A673 (cell line): ENCODE measurements at regions not wholly inside any gene's neighbourhood (a gene's known extent, or its start where the extent isn't known, plus 50 kb on each side); places are given as distances from the start of the nearest gene placed in this dataset.

Experiments used
- BruUV-seq: library from RNA; stranded (reverse); fragments of 400-500 nt; replicated peaks from 2 replicates; lab custom pipeline; 2021; lab: Mats Ljungman, UMichigan
- CTCF ChIA-PET: fragments of 300-600 bp; sonication (Branson Sonifier 250); formaldehyde crosslinking; loops from one replicate; lab custom pipeline; 2022; ENCODE audit warnings: antibody characterized with exemption; lab: Charles Lee
- POLR2A ChIA-PET: fragments of 300-600 bp; sonication (Branson Sonifier 250); formaldehyde crosslinking; loops from one replicate; lab custom pipeline; 2022; ENCODE audit warnings: antibody characterized with exemption; ENCODE audit not compliant: low non-redundant PET; lab: Charles Lee
- DNase-seq: peaks from one replicate; pipeline ENCODE4 v3.0.0-alpha.2; 2015; ENCODE audit warnings: low spot score
- H3K27ac ChIP-seq: fragments of 200-600 bp; sonication (generic); 2 replicates; pipeline ENCODE4 v1.5.1; 2016; ENCODE audit warnings: mixed run types, low read depth, mild to moderate bottlenecking, mixed read lengths, antibody characterized with exemption, low read length; ENCODE audit not compliant: poor library complexity, severe bottlenecking
- H3K27me3 ChIP-seq: fragments of 200-600 bp; sonication (generic); replicated peaks from 2 replicates; pipeline ENCODE4 v1.6.1; 2017; ENCODE audit warnings: mixed run types, low read depth, mild to moderate bottlenecking, mixed read lengths, antibody characterized with exemption, low read length; ENCODE audit not compliant: insufficient read depth, poor library complexity
- H3K36me3 ChIP-seq: fragments of 200-600 bp; sonication (generic); 2 replicates; pipeline ENCODE4 v1.6.1; 2016; ENCODE audit warnings: mixed run types, mild to moderate bottlenecking, mixed read lengths, antibody characterized with exemption, low read length; ENCODE audit not compliant: insufficient read depth, poor library complexity, severe bottlenecking
- H3K4me1 ChIP-seq: fragments of 200-600 bp; sonication (generic); 2 replicates; pipeline ENCODE4 v1.6.1; 2017; ENCODE audit warnings: mixed run types, mild to moderate bottlenecking, mixed read lengths, antibody characterized with exemption, low read length; ENCODE audit not compliant: insufficient read depth, poor library complexity, severe bottlenecking
- H3K4me3 ChIP-seq: fragments of 200-600 bp; sonication (generic); 2 replicates; pipeline ENCODE4 v1.5.1; 2016; ENCODE audit warnings: low read depth, mixed run types, mild to moderate bottlenecking, mixed read lengths, low read length; ENCODE audit not compliant: poor library complexity, severe bottlenecking
- H3K9me3 ChIP-seq: fragments of 200-600 bp; sonication (generic); 2 replicates; pipeline ENCODE4 v1.6.1; 2016; ENCODE audit warnings: mixed run types, low read depth, mild to moderate bottlenecking, mixed read lengths, antibody characterized with exemption, low read length; ENCODE audit not compliant: poor library complexity, severe bottlenecking
- EZH2 ChIP-seq: fragments of 200-600 bp; sonication (generic); IDR thresholded peaks from 2 replicates; pipeline ENCODE4 v1.6.1; 2017; ENCODE audit warnings: borderline replicate concordance, low read depth, mild to moderate bottlenecking, mixed read lengths, antibody characterized with exemption, low read length; ENCODE audit not compliant: poor library complexity, severe bottlenecking
- intact Hi-C: fragments of 100-400 bp; cut with micrococcal nuclease; formaldehyde crosslinking; loops from one replicate; pipeline ENCODE4 v1.10.0; 2022; ENCODE audit not compliant: unreplicated experiment
- TF ChIP-seq, protein P1 (sequence below): fragments of 300-800, 200-600 bp; sonication (generic); conservative IDR thresholded peaks from 2 replicates; pipeline ENCODE4 v1.5.1; 2017; ENCODE audit warnings: low read depth, mild to moderate bottlenecking, antibody characterized with exemption, low read length, moderate library complexity, mixed read lengths

DNA sequence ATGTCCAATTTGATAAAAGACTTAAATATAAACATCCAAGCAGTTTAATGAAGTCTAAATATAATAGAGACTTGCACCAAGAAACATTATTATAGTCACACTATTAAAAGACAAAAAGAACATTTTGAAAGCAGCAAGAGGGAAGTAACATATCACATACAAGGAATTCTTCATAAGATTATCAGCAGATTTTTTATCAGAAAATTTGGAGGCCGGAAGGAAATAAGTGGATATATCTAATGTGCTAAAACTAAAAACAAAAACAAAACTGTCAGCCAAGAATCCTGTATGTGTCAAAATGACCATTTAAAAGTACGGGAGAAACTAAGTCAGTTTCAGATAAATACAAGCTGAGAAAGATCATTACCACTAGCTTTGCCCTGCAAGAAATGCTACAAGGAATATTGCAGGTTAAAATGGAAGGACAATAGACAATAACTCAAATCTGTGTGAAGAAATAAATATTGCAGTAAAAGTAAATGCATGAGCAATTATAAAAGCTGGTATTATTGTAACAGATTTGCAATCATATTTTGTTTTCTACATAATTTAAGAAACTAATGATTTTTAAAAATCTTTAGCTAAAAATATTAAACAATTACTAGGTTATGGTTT lies 1665.9 kb upstream of the PCDH20 start:
- ChIA-PET CTCF (no interaction called here), POLR2A (no interaction called here)
- no peak overlapping the region for H3K27ac ChIP-seq
- H3K36me3 ChIP-seq = no peaks in the 10 kb centered on the region
- no peaks in the 10 kb centered on the region for H3K4me1 ChIP-seq
- no peaks in the 10 kb centered on the region for H3K27me3 ChIP-seq
- H3K9me3 ChIP-seq = peaks cover 11% of the 10 kb centered on the region
- no TSS peak for BruUV-seq
- no peak overlapping the region for H3K4me3 ChIP-seq
- TF ChIP-seq, protein P1, sequence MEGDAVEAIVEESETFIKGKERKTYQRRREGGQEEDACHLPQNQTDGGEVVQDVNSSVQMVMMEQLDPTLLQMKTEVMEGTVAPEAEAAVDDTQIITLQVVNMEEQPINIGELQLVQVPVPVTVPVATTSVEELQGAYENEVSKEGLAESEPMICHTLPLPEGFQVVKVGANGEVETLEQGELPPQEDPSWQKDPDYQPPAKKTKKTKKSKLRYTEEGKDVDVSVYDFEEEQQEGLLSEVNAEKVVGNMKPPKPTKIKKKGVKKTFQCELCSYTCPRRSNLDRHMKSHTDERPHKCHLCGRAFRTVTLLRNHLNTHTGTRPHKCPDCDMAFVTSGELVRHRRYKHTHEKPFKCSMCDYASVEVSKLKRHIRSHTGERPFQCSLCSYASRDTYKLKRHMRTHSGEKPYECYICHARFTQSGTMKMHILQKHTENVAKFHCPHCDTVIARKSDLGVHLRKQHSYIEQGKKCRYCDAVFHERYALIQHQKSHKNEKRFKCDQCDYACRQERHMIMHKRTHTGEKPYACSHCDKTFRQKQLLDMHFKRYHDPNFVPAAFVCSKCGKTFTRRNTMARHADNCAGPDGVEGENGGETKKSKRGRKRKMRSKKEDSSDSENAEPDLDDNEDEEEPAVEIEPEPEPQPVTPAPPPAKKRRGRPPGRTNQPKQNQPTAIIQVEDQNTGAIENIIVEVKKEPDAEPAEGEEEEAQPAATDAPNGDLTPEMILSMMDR = no peak
- intact Hi-C loops = no loop called here
- DNase-seq = no peak

- Histone ChIP-seq H3K27ac (no peak overlapping the region), H3K9me3 (no peaks in the 10 kb centered on the region), H3K27me3 (no peaks in the 10 kb centered on the region), H3K36me3 (no peaks in the 10 kb centered on the region), H3K4me1 (no peaks in the 10 kb centered on the region), H3K4me3 (no peak overlapping the region)
- no peak for TF ChIP-seq EZH2
- TF ChIP-seq, protein P1 = no peak
- no TSS peak for BruUV-seq
- CTCF ChIA-PET = no interaction called here
- POLR2A ChIA-PET = no interaction called here
- intact Hi-C loops = no loop called here
- no peak for DNase-seq
Observed at GRCh38 chr13:63075126-63075525, 1659.5 kb upstream of the PCDH20 start.

- ChIA-PET POLR2A (no interaction called here), CTCF (no interaction called here)
- no peak overlapping the region for H3K27ac ChIP-seq
- H3K4me1 ChIP-seq = no peaks in the 10 kb centered on the region
- DNase-seq = no peak
- H3K4me3 ChIP-seq = no peak overlapping the region
- H3K9me3 ChIP-seq = peaks cover 4% of the 10 kb centered on the region
- TF ChIP-seq EZH2 = no peak
- H3K27me3 ChIP-seq = no peaks in the 10 kb centered on the region
- intact Hi-C loops = no loop called here
- no TSS peak for BruUV-seq
- no peaks in the 10 kb centered on the region for H3K36me3 ChIP-seq
Observed at GRCh38 chr13:63050287-63050686, 1634.6 kb upstream of the PCDH20 start.

- Histone ChIP-seq H3K36me3 (no peaks in the 10 kb centered on the region), H3K27me3 (no peaks in the 10 kb centered on the region), H3K9me3 (peaks cover 3% of the 10 kb centered on the region), H3K4me3 (no peak overlapping the region), H3K4me1 (no peaks in the 10 kb centered on the region), H3K27ac (no peak overlapping the region)
- peak; percentile 28 for DNase-seq
- BruUV-seq = no TSS peak
- ChIA-PET CTCF (no interaction called here), POLR2A (no interaction called here)
- TF ChIP-seq, protein P1 = peak; percentile 50
- no peak for TF ChIP-seq EZH2
- intact Hi-C loops = no loop called here
Observed at GRCh38 chr13:63048653-63049052, 1633.0 kb upstream of the PCDH20 start.
